ENCODE measurements at regions not wholly inside any gene's neighbourhood (a gene's known extent, or its start where the extent isn't known, plus 50 kb on each side); places are given as distances from the start of the nearest gene placed in this dataset.

DNA sequence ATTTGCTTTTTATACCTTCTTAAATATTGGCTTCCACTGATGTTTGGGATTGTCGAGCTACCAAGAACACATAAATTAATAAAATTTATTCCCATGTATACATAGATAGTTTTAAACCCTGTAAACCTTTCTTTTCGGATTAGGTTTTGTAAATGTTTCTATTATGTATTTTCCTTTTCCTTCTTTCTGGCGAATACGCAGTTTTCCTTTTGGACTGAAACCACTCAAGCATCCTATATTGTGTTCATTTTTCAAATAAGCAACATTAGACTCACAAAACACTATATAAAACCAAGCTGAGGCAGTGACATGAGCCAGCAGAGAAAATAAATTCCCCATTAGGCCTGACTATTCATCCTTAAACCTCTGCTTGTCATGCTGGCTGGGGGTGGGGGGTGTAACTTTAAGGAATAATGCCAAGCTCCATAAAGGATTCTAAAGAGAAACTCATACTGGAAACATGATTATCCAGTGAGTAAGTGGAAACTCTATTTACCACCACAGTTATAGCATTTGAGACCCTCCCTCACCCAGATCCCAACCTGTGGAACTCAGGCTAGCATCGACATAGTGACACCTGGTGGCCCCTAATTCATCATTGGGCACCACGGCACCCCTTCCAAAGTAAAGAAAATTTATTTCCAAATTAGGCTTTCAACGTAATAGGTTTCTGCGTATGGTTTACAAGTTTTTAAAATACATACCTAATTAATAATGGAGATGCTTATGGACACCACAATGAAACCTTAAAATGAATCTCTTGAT, 86.5 kb upstream of the CELF2 start:
- H3K4me3 ChIP-seq (ENCODE audit: low read depth, low read length): no peak overlapping the region
- no peak for DNase-seq (ENCODE audit: low read depth)
- no peak for TF ChIP-seq CTCF (IDR thresholded peaks at IDR 0.05; ENCODE audit: low read depth, low read length, missing control alignments)

DNA sequence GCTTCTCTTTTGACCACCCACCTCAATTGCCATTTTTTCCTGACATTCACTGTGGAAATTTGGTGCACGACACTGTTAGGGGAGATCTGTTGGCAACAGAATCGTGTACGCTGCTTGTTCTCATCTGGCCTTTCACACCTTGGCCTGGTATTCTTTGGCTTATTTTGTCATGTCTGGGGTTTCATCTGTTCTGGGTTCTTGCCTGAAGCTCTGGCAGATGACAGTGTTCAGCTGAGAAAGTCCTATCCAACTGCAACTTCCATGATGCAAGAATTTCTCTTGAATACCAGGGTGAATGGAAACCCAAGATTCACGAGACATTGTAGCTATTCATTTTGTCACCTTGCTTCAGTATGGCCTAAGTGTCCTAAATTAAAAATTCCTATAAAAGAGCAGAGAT, 82.6 kb upstream of the CELF2 start:
- no peak overlapping the region for H3K4me3 ChIP-seq (ENCODE audit: low read depth, low read length)
- TF ChIP-seq CTCF (IDR thresholded peaks at IDR 0.05; ENCODE audit: low read depth, low read length, missing control alignments): no peak
- DNase-seq (ENCODE audit: low read depth): no peak

GRCh38 chr10:10938676-10939075, 79.0 kb upstream of the CELF2 start:
- no peak for TF ChIP-seq CTCF (IDR thresholded peaks at IDR 0.05; ENCODE audit: low read depth, low read length, missing control alignments)
- no peak for DNase-seq (ENCODE audit: low read depth)
- H3K4me3 ChIP-seq (ENCODE audit: low read depth, low read length): no peak overlapping the region

DNA sequence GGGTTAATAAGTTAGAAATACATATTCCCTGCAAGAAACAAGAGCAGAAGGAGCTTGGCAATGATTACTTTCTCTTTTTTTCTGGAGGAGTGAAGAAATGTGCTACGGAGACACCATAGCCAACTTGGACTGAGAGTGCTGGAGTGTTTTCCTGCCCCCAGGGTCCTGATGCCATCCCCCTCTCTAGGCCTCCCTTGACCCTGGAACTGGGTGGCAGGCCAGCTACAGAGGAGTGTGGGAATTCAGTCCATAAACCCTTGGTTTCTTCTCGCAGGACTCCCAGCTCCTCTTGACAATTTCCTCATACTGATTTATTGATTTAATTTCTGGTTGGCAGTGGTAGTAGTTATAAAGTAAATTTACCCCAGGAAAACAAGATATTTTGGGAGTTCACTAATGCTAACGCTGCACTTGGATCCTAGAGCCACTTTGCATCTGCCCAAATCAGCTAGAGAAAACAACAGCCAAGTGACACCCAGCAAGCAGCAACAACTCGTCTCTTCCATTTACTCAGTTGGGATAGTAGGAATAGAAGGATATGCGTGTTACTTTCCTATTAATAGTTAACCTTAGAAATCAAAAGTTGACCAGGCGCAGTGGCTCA, 76.4 kb upstream of the CELF2 start:
- TF ChIP-seq CTCF (IDR thresholded peaks at IDR 0.05; ENCODE audit: low read depth, low read length, missing control alignments): no peak
- no peak overlapping the region for H3K4me3 ChIP-seq (ENCODE audit: low read depth, low read length)
- no peak for DNase-seq (ENCODE audit: low read depth)

- DNase-seq (ENCODE audit: low read depth): no peak
- TF ChIP-seq CTCF (IDR thresholded peaks at IDR 0.05; ENCODE audit: low read depth, low read length, missing control alignments): no peak
- H3K4me3 ChIP-seq (ENCODE audit: low read depth, low read length): no peak overlapping the region
These were observed 75.2 kb upstream of the CELF2 start for GRCh38 chr10:10942441-10942840.

GRCh38 chr10:10946081-10946480, 71.6 kb upstream of the CELF2 start:
- no peak for TF ChIP-seq CTCF (IDR thresholded peaks at IDR 0.05; ENCODE audit: low read depth, low read length, missing control alignments)
- H3K4me3 ChIP-seq (ENCODE audit: low read depth, low read length): no peak overlapping the region
- DNase-seq (ENCODE audit: low read depth): no peak

DNA sequence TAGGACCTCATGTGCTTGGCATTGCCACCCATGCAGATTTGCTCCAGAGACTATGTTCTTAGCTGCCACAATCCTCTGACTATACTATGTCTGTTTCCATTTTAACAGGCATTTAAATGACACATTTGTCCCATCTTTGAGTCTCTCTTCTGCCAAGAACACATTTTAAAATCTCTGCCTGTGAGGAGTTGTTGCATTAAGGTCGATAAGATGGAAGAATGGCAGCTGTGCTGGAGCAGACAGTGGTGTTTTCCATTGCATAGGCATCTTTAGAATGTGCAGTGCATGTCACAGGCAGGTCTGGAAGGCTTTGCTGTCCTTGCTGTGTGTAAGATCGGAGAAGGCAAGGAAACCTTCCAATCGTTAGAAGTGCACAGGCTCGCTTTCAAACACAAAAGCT, 70.9 kb upstream of the CELF2 start:
- TF ChIP-seq CTCF (IDR thresholded peaks at IDR 0.05; ENCODE audit: low read depth, low read length, missing control alignments): no peak
- no peak overlapping the region for H3K4me3 ChIP-seq (ENCODE audit: low read depth, low read length)
- DNase-seq (ENCODE audit: low read depth): no peak
